ENCODE measurements at regions not wholly inside any gene's neighbourhood (a gene's known extent, or its start where the extent isn't known, plus 50 kb on each side); places are given as distances from the start of the nearest gene placed in this dataset.

DNA sequence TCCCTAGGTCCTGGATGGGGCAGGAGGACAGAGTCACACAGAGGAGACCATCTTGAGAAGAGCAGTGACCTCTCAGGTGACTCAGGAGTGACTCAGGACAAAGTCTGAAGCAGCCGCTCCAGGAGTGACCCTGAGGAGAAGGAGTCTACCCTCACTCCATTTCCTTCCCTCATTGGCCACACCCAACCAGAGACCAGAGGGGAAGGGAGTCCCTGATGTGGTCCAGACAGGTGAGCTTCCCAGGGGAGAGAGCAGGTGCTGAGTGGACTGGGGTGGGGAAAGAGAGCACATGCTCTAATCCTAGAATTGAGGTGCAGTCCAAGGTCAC is 75.5 kb upstream of the MEDAG start:
- H3K4me2 ChIP-seq (ENCODE audit: insufficient read depth, low read length), result no peak overlapping the region
- H3K4me3 ChIP-seq (ENCODE audit: low read depth in 1 of 2, low read length in 2 of 2), result no peak overlapping the region
- H3K27ac ChIP-seq (ENCODE audit: low read length), result no peak overlapping the region
- H3K9me3 ChIP-seq (ENCODE audit: insufficient read depth, low read length, severe bottlenecking), result no peaks in the 10 kb centered on the region
- no peak overlapping the region for H2AFZ ChIP-seq (ENCODE audit: low read depth, low read length)
- no peak for ATAC-seq (ENCODE audit: insufficient read depth, low read depth)
- no peaks in the 10 kb centered on the region for H4K20me1 ChIP-seq (ENCODE audit: insufficient read depth, low read length)
- no peaks in the 10 kb centered on the region for H3K79me2 ChIP-seq (ENCODE audit: insufficient read depth, low read length)
- DNase-seq, result no peak
- no peaks in the 10 kb centered on the region for H3K36me3 ChIP-seq (ENCODE audit: insufficient read depth, low read length)
- TF ChIP-seq CTCF (IDR thresholded peaks at IDR 0.05; ENCODE audit: borderline replicate concordance, extremely low read depth, low read length, poor library complexity, severe bottlenecking), result no peak
- TF ChIP-seq EZH2 (IDR thresholded peaks at IDR 0.05; ENCODE audit: borderline replicate concordance, low read depth, low read length, severe bottlenecking), result no peak
- H3K4me1 ChIP-seq (ENCODE audit: insufficient read depth, low read length), result no peaks in the 10 kb centered on the region
- peaks cover 3% of the 10 kb centered on the region for H3K27me3 ChIP-seq (ENCODE audit: insufficient read depth, low read length, poor library complexity)
- H3K9ac ChIP-seq (ENCODE audit: low read depth, low read length), result no peak overlapping the region

DNA sequence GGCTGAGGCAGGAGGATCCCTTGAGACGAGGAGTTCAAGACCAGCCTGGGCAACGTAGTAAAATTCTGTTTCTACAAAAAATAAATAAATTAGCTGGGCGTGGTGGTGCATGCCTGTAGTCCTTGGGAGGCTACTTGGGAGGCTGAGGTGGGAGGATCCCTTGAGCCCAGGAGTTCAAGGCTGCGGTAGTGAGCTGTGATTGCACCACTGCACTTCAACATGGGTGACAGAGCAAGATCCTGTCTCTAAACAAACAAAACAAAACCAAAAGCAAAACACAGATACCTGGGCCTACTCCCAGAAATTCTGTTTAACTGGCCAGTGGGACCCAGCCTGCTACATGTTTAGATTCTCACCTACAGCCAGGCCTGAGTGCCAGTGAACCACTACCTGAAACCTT is 74.6 kb upstream of the MEDAG start:
- DNase-seq, result no peak
- Histone ChIP-seq H3K27ac (ENCODE audit: low read length) (no peak overlapping the region), H3K27me3 (ENCODE audit: insufficient read depth, low read length, poor library complexity) (peaks cover 6% of the 10 kb centered on the region), H3K4me2 (ENCODE audit: insufficient read depth, low read length) (no peak overlapping the region), H2AFZ (ENCODE audit: low read depth, low read length) (no peak overlapping the region), H3K4me1 (ENCODE audit: insufficient read depth, low read length) (no peaks in the 10 kb centered on the region), H3K9ac (ENCODE audit: low read depth, low read length) (no peak overlapping the region), H4K20me1 (ENCODE audit: insufficient read depth, low read length) (no peaks in the 10 kb centered on the region), H3K9me3 (ENCODE audit: insufficient read depth, low read length, severe bottlenecking) (no peaks in the 10 kb centered on the region), H3K4me3 (ENCODE audit: low read depth in 1 of 2, low read length in 2 of 2) (no peak overlapping the region), H3K36me3 (ENCODE audit: insufficient read depth, low read length) (no peaks in the 10 kb centered on the region), H3K79me2 (ENCODE audit: insufficient read depth, low read length) (no peaks in the 10 kb centered on the region)
- TF ChIP-seq CTCF (IDR thresholded peaks at IDR 0.05; ENCODE audit: borderline replicate concordance, extremely low read depth, low read length, poor library complexity, severe bottlenecking) (no peak), EZH2 (IDR thresholded peaks at IDR 0.05; ENCODE audit: borderline replicate concordance, low read depth, low read length, severe bottlenecking) (no peak)
- no peak for ATAC-seq (ENCODE audit: insufficient read depth, low read depth)

- DNase-seq, result no peak
- ATAC-seq (ENCODE audit: insufficient read depth, low read depth), result no peak
- H3K9me3 ChIP-seq (ENCODE audit: insufficient read depth, low read length, severe bottlenecking), result no peaks in the 10 kb centered on the region
- no peak overlapping the region for H3K4me3 ChIP-seq (ENCODE audit: low read depth in 1 of 2, low read length in 2 of 2)
- TF ChIP-seq EZH2 (IDR thresholded peaks at IDR 0.05; ENCODE audit: borderline replicate concordance, low read depth, low read length, severe bottlenecking) (no peak), CTCF (IDR thresholded peaks at IDR 0.05; ENCODE audit: borderline replicate concordance, extremely low read depth, low read length, poor library complexity, severe bottlenecking) (no peak)
- no peak overlapping the region for H3K9ac ChIP-seq (ENCODE audit: low read depth, low read length)
- peaks cover 9% of the 10 kb centered on the region for H3K27me3 ChIP-seq (ENCODE audit: insufficient read depth, low read length, poor library complexity)
- H4K20me1 ChIP-seq (ENCODE audit: insufficient read depth, low read length), result no peaks in the 10 kb centered on the region
- no peak overlapping the region for H2AFZ ChIP-seq (ENCODE audit: low read depth, low read length)
- no peaks in the 10 kb centered on the region for H3K4me1 ChIP-seq (ENCODE audit: insufficient read depth, low read length)
- no peaks in the 10 kb centered on the region for H3K79me2 ChIP-seq (ENCODE audit: insufficient read depth, low read length)
- no peaks in the 10 kb centered on the region for H3K36me3 ChIP-seq (ENCODE audit: insufficient read depth, low read length)
- no peak overlapping the region for H3K4me2 ChIP-seq (ENCODE audit: insufficient read depth, low read length)
- no peak overlapping the region for H3K27ac ChIP-seq (ENCODE audit: low read length)
Measured at GRCh38 chr13:30832377-30832776, 73.7 kb upstream of the MEDAG start.

GRCh38 chr13:30832845-30833332 is 73.2 kb upstream of the MEDAG start:
- no peaks in the 10 kb centered on the region for H4K20me1 ChIP-seq (ENCODE audit: insufficient read depth, low read length)
- no peak overlapping the region for H3K4me3 ChIP-seq (ENCODE audit: low read depth in 1 of 2, low read length in 2 of 2)
- H2AFZ ChIP-seq (ENCODE audit: low read depth, low read length), result no peak overlapping the region
- no peak overlapping the region for H3K27ac ChIP-seq (ENCODE audit: low read length)
- H3K79me2 ChIP-seq (ENCODE audit: insufficient read depth, low read length), result no peaks in the 10 kb centered on the region
- no peak overlapping the region for H3K4me2 ChIP-seq (ENCODE audit: insufficient read depth, low read length)
- H3K27me3 ChIP-seq (ENCODE audit: insufficient read depth, low read length, poor library complexity), result peaks cover 9% of the 10 kb centered on the region
- H3K9me3 ChIP-seq (ENCODE audit: insufficient read depth, low read length, severe bottlenecking), result no peaks in the 10 kb centered on the region
- H3K36me3 ChIP-seq (ENCODE audit: insufficient read depth, low read length), result no peaks in the 10 kb centered on the region
- H3K9ac ChIP-seq (ENCODE audit: low read depth, low read length), result no peak overlapping the region
- DNase-seq, result no peak
- H3K4me1 ChIP-seq (ENCODE audit: insufficient read depth, low read length), result no peaks in the 10 kb centered on the region
- no peak for TF ChIP-seq EZH2 (IDR thresholded peaks at IDR 0.05; ENCODE audit: borderline replicate concordance, low read depth, low read length, severe bottlenecking)
- TF ChIP-seq CTCF (IDR thresholded peaks at IDR 0.05; ENCODE audit: borderline replicate concordance, extremely low read depth, low read length, poor library complexity, severe bottlenecking), result no peak
- no peak for ATAC-seq (ENCODE audit: insufficient read depth, low read depth)
